K562 (cell line): ENCODE measurements at regions not wholly inside any gene's neighbourhood (a gene's known extent, or its start where the extent isn't known, plus 50 kb on each side); places are given as distances from the start of the nearest gene placed in this dataset.
A peak's percentile ranks its signal among the peaks of the same experiment; 100 is the strongest.

ENCODE experiments used
- BRD9 ChIP-seq: fragments of 450-650 bp; IDR thresholded peaks from 2 replicates; pipeline ENCODE4 v1.6.1; 2018; ENCODE audit warnings: low read depth; ENCODE audit not compliant: partially characterized antibody
- CGGBP1 ChIP-seq: fragments of 250-450 bp; sonication (Bioruptor Pico); IDR thresholded peaks from 2 replicates; pipeline ENCODE4 v1.9.0; 2021; ENCODE audit warnings: mild to moderate bottlenecking
- DDX20 ChIP-seq: fragments of 450-650 bp; IDR thresholded peaks from 2 replicates; pipeline ENCODE4 v1.6.1; 2016; ENCODE audit warnings: missing genetic modification characterization, low read depth, mild to moderate bottlenecking, missing compliant biosample characterization, moderate library complexity
- DPF2 ChIP-seq: fragments of 450-650 bp; IDR thresholded peaks from 2 replicates; pipeline ENCODE4 v1.6.1; 2016
- FOXK2 ChIP-seq, 2 experiments: fragments of 450-650 bp; IDR thresholded peaks in 1 of 2; conservative IDR thresholded peaks in 1 of 2; 2 replicates each; pipeline ENCODE4 v1.6.1; 2016; ENCODE audit warnings: low read depth in 2 of 2, mild to moderate bottlenecking in 1 of 2
- FUS ChIP-seq: fragments of 200-400 bp; formaldehyde crosslinking; optimal IDR thresholded peaks from 2 replicates; pipeline ENCODE3; 2017; ENCODE audit warnings: low read depth, low read length
- GTF2A2 ChIP-seq: IDR thresholded peaks from 2 replicates; pipeline ENCODE4 v1.6.1; 2016; ENCODE audit warnings: mild to moderate bottlenecking, missing genetic modification characterization, missing compliant biosample characterization
- KDM5B ChIP-seq: fragments of 200-600 bp; sonication (generic); IDR thresholded peaks from 2 replicates; pipeline ENCODE4 v1.6.1; 2012; ENCODE audit warnings: low read depth, mild to moderate bottlenecking, moderate library complexity, low read length, control low read depth, inconsistent platforms; ENCODE audit not compliant: insufficient replicate concordance
- KLF13 ChIP-seq: fragments of 450-650 bp; IDR thresholded peaks from 2 replicates; pipeline ENCODE4 v1.6.1; 2016; ENCODE audit warnings: missing genetic modification characterization, low read depth, mild to moderate bottlenecking, missing compliant biosample characterization, moderate library complexity, borderline replicate concordance
- MCM2 ChIP-seq: fragments of 450-650 bp; IDR thresholded peaks from 2 replicates; pipeline ENCODE4 v1.6.1; 2017; ENCODE audit warnings: low read depth, mild to moderate bottlenecking
- NUFIP1 ChIP-seq: fragments of 450-650 bp; IDR thresholded peaks from 2 replicates; pipeline ENCODE4 v1.6.1; 2018; ENCODE audit not compliant: partially characterized antibody
- POLR2A ChIP-seq: fragments of 450-650 bp; conservative IDR thresholded peaks from 2 replicates; pipeline ENCODE4 v1.6.1; 2016
- POLR2G ChIP-seq: fragments of 200-400 bp; formaldehyde crosslinking; IDR thresholded peaks from 2 replicates; pipeline ENCODE4 v1.6.1; 2017; ENCODE audit warnings: low read depth, mild to moderate bottlenecking, antibody characterized with exemption, low read length, moderate library complexity
- POLR2H ChIP-seq: IDR thresholded peaks from 2 replicates; pipeline ENCODE4 v1.6.1; 2016; ENCODE audit warnings: missing genetic modification characterization, low read depth, mild to moderate bottlenecking, control low read depth, missing compliant biosample characterization, moderate library complexity
- RFX1 ChIP-seq: fragments of 450-650 bp; IDR thresholded peaks from 2 replicates; pipeline ENCODE4 v1.6.1; 2016; ENCODE audit warnings: mild to moderate bottlenecking, moderate library complexity
- SMAD4 ChIP-seq: fragments of 250-450 bp; sonication (Bioruptor Pico); conservative IDR thresholded peaks from 2 replicates; pipeline ENCODE4 v1.8.0; 2021; ENCODE audit warnings: inconsistent platforms, mild to moderate bottlenecking, moderate library complexity
- SOX6 ChIP-seq: fragments of 450-650 bp; IDR thresholded peaks from 2 replicates; pipeline ENCODE4 v1.6.1; 2014; ENCODE audit warnings: mild to moderate bottlenecking
- TCF3 ChIP-seq: sonication (generic); formaldehyde crosslinking; IDR thresholded peaks from 2 replicates; pipeline ENCODE4 v1.4.0; 2020; ENCODE audit warnings: mild to moderate bottlenecking, missing genetic modification reagents
- ZFP1 ChIP-seq: fragments of 450-650 bp; formaldehyde crosslinking; IDR thresholded peaks from 2 replicates; pipeline ENCODE4 v1.4.0; 2020; ENCODE audit warnings: mild to moderate bottlenecking, mixed read lengths
- ZNF324 ChIP-seq: fragments of 250-450 bp; sonication (Bioruptor Pico); IDR thresholded peaks from 2 replicates; pipeline ENCODE4 v1.4.0; 2020; ENCODE audit warnings: mild to moderate bottlenecking
- ZNF347 ChIP-seq: fragments of 450-650 bp; formaldehyde crosslinking; IDR thresholded peaks from 2 replicates; pipeline ENCODE4 v1.4.0; 2020; ENCODE audit warnings: low read depth, mild to moderate bottlenecking, moderate library complexity
- ZNF584 ChIP-seq: fragments of 200-800 bp; sonication (Bioruptor generic); IDR thresholded peaks from 2 replicates; pipeline ENCODE4 v1.6.1; 2016; ENCODE audit warnings: low read depth, mild to moderate bottlenecking, missing genetic modification characterization, missing compliant biosample characterization
- TF ChIP-seq, protein P1 (sequence below): IDR thresholded peaks from 2 replicates; pipeline ENCODE4 v1.6.1; 2014; ENCODE audit warnings: antibody characterized with exemption
- TF ChIP-seq, protein P2 (sequence below): fragments of 450-650 bp; IDR thresholded peaks from 2 replicates; pipeline ENCODE4 v1.6.1; 2014; ENCODE audit warnings: low read depth, mild to moderate bottlenecking, moderate library complexity, borderline replicate concordance
- TF ChIP-seq, protein P3 (sequence below): fragments of 450-650 bp; formaldehyde crosslinking; IDR thresholded peaks from 2 replicates; pipeline ENCODE4 v1.4.0; 2020; ENCODE audit warnings: mild to moderate bottlenecking, moderate library complexity

DNA sequence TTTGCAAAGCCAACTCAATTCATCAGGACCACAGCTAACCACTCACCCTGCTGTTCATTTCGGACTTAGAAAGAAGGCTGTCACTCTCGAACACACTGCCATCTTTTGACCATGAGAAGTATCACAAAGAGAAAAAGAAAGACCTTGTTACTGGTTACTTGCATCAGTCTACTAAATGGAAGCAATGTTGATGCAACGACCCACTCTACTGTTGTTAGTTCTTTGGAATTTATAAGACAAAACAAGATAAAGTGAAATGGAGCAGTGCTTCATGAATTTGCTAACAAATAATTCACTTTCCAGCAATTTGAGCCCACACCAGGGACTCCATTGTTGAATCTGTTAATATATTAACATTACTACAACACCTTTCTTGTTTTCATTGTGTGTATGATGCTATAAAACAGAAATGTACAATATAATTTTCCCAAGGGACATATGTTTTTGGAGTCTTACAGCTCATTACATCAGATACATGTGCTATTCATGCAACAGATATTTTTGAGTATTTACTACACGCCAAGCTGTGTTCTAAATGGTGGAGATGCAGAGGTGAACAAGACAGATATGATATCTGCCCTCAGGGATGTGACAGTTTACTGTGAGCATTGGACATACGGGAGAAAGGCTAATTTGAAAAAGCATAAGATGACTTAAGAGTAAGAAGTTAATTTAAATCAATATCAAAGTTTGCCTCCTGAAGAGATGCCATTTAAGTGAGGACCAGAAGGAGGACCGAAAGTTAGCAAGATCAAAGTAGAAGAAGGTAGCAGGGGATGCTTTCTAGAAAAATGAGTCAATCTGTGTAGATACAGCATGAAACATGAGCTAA is 87.2 kb downstream of the AREG start (continued):
- TF ChIP-seq CGGBP1 (CRISPR knock-in tag) (no peak), BRD9 (peak; percentile 85), POLR2G (no peak), POLR2A (no peak), KDM5B (no peak), ZNF324 (CRISPR knock-in tag) (no peak), SMAD4 (CRISPR knock-in tag) (peak; percentile 75), MCM2 (no peak), DPF2 (peak; percentile 32; the same call in 1 of the 2 replicates), ZFP1 (CRISPR knock-in tag) (no peak), ZNF584 (CRISPR knock-in tag) (peak; percentile 96; the same call in 1 of the 2 replicates), FUS (no peak), FOXK2 (conservative IDR thresholded peaks at IDR 0.05 in 1 of 2, IDR thresholded peaks at IDR 0.05 in 1 of 2; ENCODE audit: low read depth in 2 of 2) (peak; percentile 50 to 54; a peak in 3 of 4 replicates), SOX6 (peak; percentile 60; the same call in 1 of the 2 replicates), RFX1 (no peak), ZNF347 (CRISPR knock-in tag) (no peak), KLF13 (tag) (no peak), POLR2H (peak; percentile 88), DDX20 (tag) (peak; percentile 65), GTF2A2 (tag) (peak; percentile 78), TCF3 (CRISPR knock-in tag) (peak; percentile 21; the same call in 1 of the 2 replicates), NUFIP1 (no peak)
- TF ChIP-seq, protein P1, sequence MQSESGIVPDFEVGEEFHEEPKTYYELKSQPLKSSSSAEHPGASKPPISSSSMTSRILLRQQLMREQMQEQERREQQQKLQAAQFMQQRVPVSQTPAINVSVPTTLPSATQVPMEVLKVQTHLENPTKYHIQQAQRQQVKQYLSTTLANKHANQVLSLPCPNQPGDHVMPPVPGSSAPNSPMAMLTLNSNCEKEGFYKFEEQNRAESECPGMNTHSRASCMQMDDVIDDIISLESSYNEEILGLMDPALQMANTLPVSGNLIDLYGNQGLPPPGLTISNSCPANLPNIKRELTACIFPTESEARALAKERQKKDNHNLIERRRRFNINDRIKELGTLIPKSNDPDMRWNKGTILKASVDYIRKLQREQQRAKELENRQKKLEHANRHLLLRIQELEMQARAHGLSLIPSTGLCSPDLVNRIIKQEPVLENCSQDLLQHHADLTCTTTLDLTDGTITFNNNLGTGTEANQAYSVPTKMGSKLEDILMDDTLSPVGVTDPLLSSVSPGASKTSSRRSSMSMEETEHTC = no peak
- TF ChIP-seq, protein P2, sequence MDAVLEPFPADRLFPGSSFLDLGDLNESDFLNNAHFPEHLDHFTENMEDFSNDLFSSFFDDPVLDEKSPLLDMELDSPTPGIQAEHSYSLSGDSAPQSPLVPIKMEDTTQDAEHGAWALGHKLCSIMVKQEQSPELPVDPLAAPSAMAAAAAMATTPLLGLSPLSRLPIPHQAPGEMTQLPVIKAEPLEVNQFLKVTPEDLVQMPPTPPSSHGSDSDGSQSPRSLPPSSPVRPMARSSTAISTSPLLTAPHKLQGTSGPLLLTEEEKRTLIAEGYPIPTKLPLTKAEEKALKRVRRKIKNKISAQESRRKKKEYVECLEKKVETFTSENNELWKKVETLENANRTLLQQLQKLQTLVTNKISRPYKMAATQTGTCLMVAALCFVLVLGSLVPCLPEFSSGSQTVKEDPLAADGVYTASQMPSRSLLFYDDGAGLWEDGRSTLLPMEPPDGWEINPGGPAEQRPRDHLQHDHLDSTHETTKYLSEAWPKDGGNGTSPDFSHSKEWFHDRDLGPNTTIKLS = no peak
- TF ChIP-seq, protein P3, sequence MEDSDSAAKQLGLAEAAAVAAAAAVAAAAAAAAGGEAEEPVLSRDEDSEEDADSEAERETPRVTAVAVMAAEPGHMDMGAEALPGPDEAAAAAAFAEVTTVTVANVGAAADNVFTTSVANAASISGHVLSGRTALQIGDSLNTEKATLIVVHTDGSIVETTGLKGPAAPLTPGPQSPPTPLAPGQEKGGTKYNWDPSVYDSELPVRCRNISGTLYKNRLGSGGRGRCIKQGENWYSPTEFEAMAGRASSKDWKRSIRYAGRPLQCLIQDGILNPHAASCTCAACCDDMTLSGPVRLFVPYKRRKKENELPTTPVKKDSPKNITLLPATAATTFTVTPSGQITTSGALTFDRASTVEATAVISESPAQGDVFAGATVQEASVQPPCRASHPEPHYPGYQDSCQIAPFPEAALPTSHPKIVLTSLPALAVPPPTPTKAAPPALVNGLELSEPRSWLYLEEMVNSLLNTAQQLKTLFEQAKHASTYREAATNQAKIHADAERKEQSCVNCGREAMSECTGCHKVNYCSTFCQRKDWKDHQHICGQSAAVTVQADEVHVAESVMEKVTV (CRISPR knock-in tag) = peak; percentile 94
